Nephron progenitor cell (in vitro differentiated cells): ENCODE measurements at regions not wholly inside any gene's neighbourhood (a gene's known extent, or its start where the extent isn't known, plus 50 kb on each side); places are given as distances from the start of the nearest gene placed in this dataset.

Experiments
- DNase-seq: peaks from one replicate; pipeline ENCODE4 v3.0.0; 2021
- H3K27ac Mint-ChIP-seq: 2 replicates; pipeline ENCODE4 v1.8.0; 2021; ENCODE audit warnings: mild to moderate bottlenecking, moderate library complexity, mixed read lengths
- H3K27me3 Mint-ChIP-seq: 2 replicates; pipeline ENCODE4 v1.8.0; 2021; ENCODE audit warnings: mild to moderate bottlenecking, low read depth, mixed read lengths; ENCODE audit not compliant: poor library complexity
- H3K36me3 Mint-ChIP-seq: 2 replicates; pipeline ENCODE4 v1.8.0; 2021; ENCODE audit warnings: low read depth, mixed read lengths
- H3K4me1 Mint-ChIP-seq: 2 replicates; pipeline ENCODE4 v1.8.0; 2021; ENCODE audit warnings: mixed read lengths
- H3K4me3 Mint-ChIP-seq: 2 replicates; pipeline ENCODE4 v1.8.0; 2021; ENCODE audit warnings: mild to moderate bottlenecking, moderate library complexity, mixed read lengths
- H3K9me3 Mint-ChIP-seq: 2 replicates; pipeline ENCODE4 v1.8.0; 2021; ENCODE audit warnings: mild to moderate bottlenecking, moderate library complexity, mixed read lengths
- CTCF ChIP-seq: fragments of 200-600 bp; sonication (generic); IDR thresholded peaks from 2 replicates; pipeline ENCODE4 v1.5.0; 2021; ENCODE audit warnings: antibody characterized with exemption

- no peak for TF ChIP-seq CTCF
- Mint-ChIP-seq H3K4me1 (peaks cover 4% of the 10 kb centered on the region), H3K36me3 (no peaks in the 10 kb centered on the region), H3K9me3 (no peaks in the 10 kb centered on the region), H3K27me3 (no peaks in the 10 kb centered on the region), H3K4me3 (no peak overlapping the region), H3K27ac (no peak overlapping the region)
- DNase-seq, result no peak
Measured at GRCh38 chr1:192918259-192918658, 109.4 kb downstream of the RGS2 start.

- H3K4me3 Mint-ChIP-seq, result no peak overlapping the region
- no peak for TF ChIP-seq CTCF
- no peak overlapping the region for H3K27ac Mint-ChIP-seq
- no peaks in the 10 kb centered on the region for H3K36me3 Mint-ChIP-seq
- DNase-seq, result no peak
- no peaks in the 10 kb centered on the region for H3K27me3 Mint-ChIP-seq
- H3K9me3 Mint-ChIP-seq, result no peaks in the 10 kb centered on the region
- no peaks in the 10 kb centered on the region for H3K4me1 Mint-ChIP-seq
Measured at GRCh38 chr1:192920412-192920811, 111.6 kb downstream of the RGS2 start.

GRCh38 chr1:192925609-192926008 lies 116.8 kb downstream of the RGS2 start:
- Mint-ChIP-seq H3K4me1 (no peaks in the 10 kb centered on the region), H3K27ac (no peak overlapping the region), H3K9me3 (no peaks in the 10 kb centered on the region), H3K27me3 (no peaks in the 10 kb centered on the region), H3K4me3 (no peak overlapping the region), H3K36me3 (no peaks in the 10 kb centered on the region)
- no peak for TF ChIP-seq CTCF
- DNase-seq, result no peak

GRCh38 chr1:192926736-192927135 lies 117.9 kb downstream of the RGS2 start:
- no peak overlapping the region for H3K4me3 Mint-ChIP-seq
- TF ChIP-seq CTCF, result no peak
- H3K27me3 Mint-ChIP-seq, result no peaks in the 10 kb centered on the region
- no peaks in the 10 kb centered on the region for H3K9me3 Mint-ChIP-seq
- H3K27ac Mint-ChIP-seq, result no peak overlapping the region
- no peak for DNase-seq
- H3K4me1 Mint-ChIP-seq, result no peaks in the 10 kb centered on the region
- no peaks in the 10 kb centered on the region for H3K36me3 Mint-ChIP-seq

- DNase-seq, result no peak
- no peaks in the 10 kb centered on the region for H3K27me3 Mint-ChIP-seq
- H3K36me3 Mint-ChIP-seq, result no peaks in the 10 kb centered on the region
- TF ChIP-seq CTCF, result no peak
- no peak overlapping the region for H3K27ac Mint-ChIP-seq
- no peaks in the 10 kb centered on the region for H3K9me3 Mint-ChIP-seq
- no peak overlapping the region for H3K4me3 Mint-ChIP-seq
- no peaks in the 10 kb centered on the region for H3K4me1 Mint-ChIP-seq
Measured at GRCh38 chr1:192927496-192927895, 118.7 kb downstream of the RGS2 start.

- TF ChIP-seq CTCF, result no peak
- no peaks in the 10 kb centered on the region for H3K4me1 Mint-ChIP-seq
- no peak for DNase-seq
- no peaks in the 10 kb centered on the region for H3K36me3 Mint-ChIP-seq
- no peak overlapping the region for H3K4me3 Mint-ChIP-seq
- H3K27ac Mint-ChIP-seq, result peak overlapping the region; percentile 57
- H3K27me3 Mint-ChIP-seq, result peaks cover 3% of the 10 kb centered on the region
- H3K9me3 Mint-ChIP-seq, result no peaks in the 10 kb centered on the region
Measured at GRCh38 chr1:192929597-192929996, 120.8 kb downstream of the RGS2 start.
